ENCODE measurements at regions not wholly inside any gene's neighbourhood (a gene's known extent, or its start where the extent isn't known, plus 50 kb on each side); places are given as distances from the start of the nearest gene placed in this dataset.

DNA sequence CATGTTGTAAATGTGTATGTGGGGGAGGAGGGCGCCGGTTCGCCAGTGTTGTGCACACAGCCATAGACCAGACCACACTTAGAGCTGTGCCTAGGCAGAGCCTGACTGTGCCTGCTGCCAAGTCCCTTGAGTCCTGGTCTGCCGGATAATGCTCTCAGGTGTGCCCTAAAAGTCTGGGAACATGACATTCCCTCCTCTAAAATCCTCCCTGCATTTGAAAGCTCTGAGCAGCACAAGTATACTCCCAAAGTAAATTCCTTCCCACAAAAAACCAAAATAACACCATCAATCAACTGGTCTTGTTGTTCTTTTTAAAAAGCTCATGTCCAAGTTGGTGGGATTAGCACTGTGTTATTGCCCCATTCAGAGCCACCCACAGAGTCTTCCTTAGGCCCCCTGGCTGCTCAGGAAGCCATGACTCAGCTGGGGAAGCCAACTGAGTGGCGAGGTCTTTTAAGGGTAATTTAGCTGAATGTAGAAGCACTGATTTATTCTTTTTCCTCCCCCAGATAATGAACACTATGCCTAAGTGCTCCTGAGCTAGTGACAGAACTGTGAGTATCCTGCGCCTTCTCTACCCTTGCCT is 147.8 kb upstream of the MCTP2 start:
- no peak overlapping the region for H4K8ac ChIP-seq (ENCODE audit: extremely low read depth, insufficient read depth, low read length)
- H3K36me3 ChIP-seq (ENCODE audit: control insufficient read depth in 2 of 4, insufficient read depth in 4 of 4, low read length in 3 of 4), result no peaks in the 10 kb centered on the region
- H2BK20ac ChIP-seq (ENCODE audit: low read length), result no peak overlapping the region
- CTCF ChIA-PET (ENCODE audit: partially characterized antibody), result interaction anchor here (0.8 to 1.6 kb wide), 5 partner anchors 36 to 87 kb away, joined by 3 to 6 read pairs (median 3); no protein-coding TSS in a partner anchor
- H3K4ac ChIP-seq (replicated peaks; ENCODE audit: insufficient read length, low read depth, low read length), result no peak overlapping the region
- H3K4me1 ChIP-seq (replicated peaks in 1 of 4; ENCODE audit: control insufficient read depth in 3 of 4, insufficient read depth in 4 of 4, low read length in 3 of 4), result peaks cover 0 to 9% (median 1%) of the 10 kb centered on the region in 4 experiments; a peak in 3 of 7 replicates
- TF ChIP-seq EGR1 (IDR thresholded peaks at IDR 0.05; ENCODE audit: borderline replicate concordance, low read depth, low read length) (no peak), RBBP5 (IDR thresholded peaks at IDR 0.05; ENCODE audit: borderline replicate concordance, low read depth, low read length) (no peak), CHD1 (IDR thresholded peaks at IDR 0.05; ENCODE audit: low read depth, low read length) (no peak)
- TF ChIP-seq, protein P1, sequence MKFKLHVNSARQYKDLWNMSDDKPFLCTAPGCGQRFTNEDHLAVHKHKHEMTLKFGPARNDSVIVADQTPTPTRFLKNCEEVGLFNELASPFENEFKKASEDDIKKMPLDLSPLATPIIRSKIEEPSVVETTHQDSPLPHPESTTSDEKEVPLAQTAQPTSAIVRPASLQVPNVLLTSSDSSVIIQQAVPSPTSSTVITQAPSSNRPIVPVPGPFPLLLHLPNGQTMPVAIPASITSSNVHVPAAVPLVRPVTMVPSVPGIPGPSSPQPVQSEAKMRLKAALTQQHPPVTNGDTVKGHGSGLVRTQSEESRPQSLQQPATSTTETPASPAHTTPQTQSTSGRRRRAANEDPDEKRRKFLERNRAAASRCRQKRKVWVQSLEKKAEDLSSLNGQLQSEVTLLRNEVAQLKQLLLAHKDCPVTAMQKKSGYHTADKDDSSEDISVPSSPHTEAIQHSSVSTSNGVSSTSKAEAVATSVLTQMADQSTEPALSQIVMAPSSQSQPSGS (IDR thresholded peaks at IDR 0.05; ENCODE audit: low read length), result no peak
- no peaks in the 10 kb centered on the region for H4K20me1 ChIP-seq (replicated peaks in 1 of 2; ENCODE audit: control insufficient read depth in 1 of 2, insufficient read depth in 2 of 2, low read length in 2 of 2)
- H3K23me2 ChIP-seq (ENCODE audit: low read depth, low read length), result no peaks in the 10 kb centered on the region
- H3K14ac ChIP-seq (ENCODE audit: insufficient read length), result no peak overlapping the region
- no peaks in the 10 kb centered on the region for H3K79me2 ChIP-seq (ENCODE audit: control insufficient read depth in 1 of 2, insufficient read depth in 2 of 2, low read length in 2 of 2)
- H2AFZ ChIP-seq (ENCODE audit: low read length), result 0 out of 2 replicates have a peak overlapping the region, but pooled peaks have one; percentile 2
- H3K27me3 ChIP-seq (replicated peaks in 1 of 4; ENCODE audit: control insufficient read depth in 3 of 4, extremely low read depth in 1 of 4, insufficient read depth in 3 of 4, low read length in 3 of 4), result no peaks in the 10 kb centered on the region
- H4K5ac ChIP-seq (ENCODE audit: insufficient read length, low read depth, low read length), result no peak overlapping the region
- DNase-seq (ENCODE audit: low read depth in 1 of 2, low spot score in 2 of 2), result no peak
- H3K23ac ChIP-seq (ENCODE audit: insufficient read length), result no peak overlapping the region
- H3K18ac ChIP-seq (ENCODE audit: extremely low read depth, low read length), result no peak overlapping the region; the same call in 1 of the 2 replicates
- H2BK5ac ChIP-seq (ENCODE audit: low read depth, low read length), result no peak overlapping the region
- H3K9me3 ChIP-seq (ENCODE audit: insufficient read depth in 2 of 2, low read depth in 1 of 2, low read length in 1 of 2), result no peaks in the 10 kb centered on the region
- WGBS, 2 experiments (ENCODE audit: extremely low coverage in 1 of 2, insufficient coverage in 1 of 2, insufficient read length in 1 of 2, insufficient replicate concordance in 2 of 2, low coverage in 1 of 2, low lambda C conversion rate in 2 of 2, missing lambda C conversion rate in 1 of 2), result 95% methylated on average over 6 of the region's 6 CpGs; no CpG with 5 or more reads in 1 of the 2 experiments
- no peak overlapping the region for H3K4me3 ChIP-seq (ENCODE audit: extremely low read depth in 1 of 4, insufficient read depth in 2 of 4, low read depth in 3 of 4, low read length in 4 of 4)
- H3K27ac ChIP-seq (ENCODE audit: low read depth, low read length), result no peak overlapping the region
- H3K4me2 ChIP-seq (ENCODE audit: insufficient read depth in 1 of 2, low read depth in 2 of 2, low read length in 2 of 2), result no peak overlapping the region
- H3K79me1 ChIP-seq (ENCODE audit: low read depth, low read length), result no peaks in the 10 kb centered on the region
- FAIRE-seq, result no peak
- H3K9ac ChIP-seq (replicated peaks in 1 of 4; ENCODE audit: extremely low read depth in 1 of 4, low read depth in 3 of 4, low read length in 3 of 4), result no peak overlapping the region
- no peak overlapping the region for H3K56ac ChIP-seq (replicated peaks; ENCODE audit: insufficient read length, low read depth, low read length)
- no peak overlapping the region for H2AK5ac ChIP-seq (ENCODE audit: low read depth, low read length)
- POLR2A ChIA-PET (ENCODE audit: partially characterized antibody), result no interaction called here
- H4K91ac ChIP-seq (replicated peaks; ENCODE audit: insufficient read length, low read length), result peak overlapping the region; percentile 30
- no peak overlapping the region for H2BK15ac ChIP-seq (ENCODE audit: low read length)
- no peak overlapping the region for H2BK120ac ChIP-seq (replicated peaks; ENCODE audit: low read depth, low read length)
- no peak overlapping the region for H2BK12ac ChIP-seq (ENCODE audit: low read depth, low read length)

All from H1 (cell line).